IMR-90 (cell line): ENCODE measurements at regions not wholly inside any gene's neighbourhood (a gene's known extent, or its start where the extent isn't known, plus 50 kb on each side); places are given as distances from the start of the nearest gene placed in this dataset.

Experiments
- CHD1 ChIP-seq: IDR thresholded peaks from 2 replicates; pipeline ENCODE4 v1.6.1; 2012; ENCODE audit warnings: low read depth, low read length, improper control_type of control experiment
- CTCF ChIP-seq: conservative IDR thresholded peaks from 2 replicates; pipeline ENCODE4 v1.5.1; 2012; ENCODE audit warnings: mild to moderate bottlenecking, low read depth, low read length, improper control_type of control experiment
- RFX5 ChIP-seq: IDR thresholded peaks from 2 replicates; pipeline ENCODE4 v1.8.0; 2012; ENCODE audit warnings: low read depth, mild to moderate bottlenecking, low read length, moderate library complexity

- TF ChIP-seq CTCF (no peak), CHD1 (no peak), RFX5 (no peak)
These were observed 103.3 kb upstream of the NFIB start for GRCh38 chr9:14417237-14417636.
